Activated CD4-positive, alpha-beta T cell treated with anti-CD3 and anti-CD28 coated beads, Interleukin-2, Interleukin-4, amounts not matched to agents 100 ng/mL and 50 ng/mL, durations not matched to agents 16 hours and 8 hours (primary cell): ENCODE measurements at regions not wholly inside any gene's neighbourhood (a gene's known extent, or its start where the extent isn't known, plus 50 kb on each side); places are given as distances from the start of the nearest gene placed in this dataset.
"Not testable (repeated sequence)": the region's sequence is repeated elsewhere in the genome, so short reads cannot be mapped to it uniquely, and the experiment has no call there.

Source experiments
- DNase-seq: peaks from one replicate; pipeline ENCODE4 v3.0.0-alpha.2; 2020; ENCODE audit warnings: low spot score

DNA sequence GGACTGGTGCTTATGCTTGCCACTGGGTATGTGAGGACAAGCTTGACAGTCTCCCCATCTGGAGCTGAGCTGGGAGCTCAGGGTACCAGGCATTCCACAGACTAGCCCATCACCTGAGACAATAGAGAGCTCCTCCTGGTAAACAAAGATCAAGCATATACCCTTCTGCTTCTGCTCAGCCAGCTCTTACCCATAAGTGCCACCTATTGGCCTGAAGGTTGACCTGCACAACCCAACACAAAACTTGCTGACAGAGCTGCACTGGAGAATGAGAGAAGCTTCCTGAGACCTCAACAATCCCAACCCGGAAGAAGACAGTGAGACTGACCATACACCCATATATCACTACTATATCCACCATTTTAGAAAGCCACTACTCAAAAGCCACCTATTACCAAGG lies 1049.2 kb upstream of the INTU start:
- DNase-seq = no peak

DNA sequence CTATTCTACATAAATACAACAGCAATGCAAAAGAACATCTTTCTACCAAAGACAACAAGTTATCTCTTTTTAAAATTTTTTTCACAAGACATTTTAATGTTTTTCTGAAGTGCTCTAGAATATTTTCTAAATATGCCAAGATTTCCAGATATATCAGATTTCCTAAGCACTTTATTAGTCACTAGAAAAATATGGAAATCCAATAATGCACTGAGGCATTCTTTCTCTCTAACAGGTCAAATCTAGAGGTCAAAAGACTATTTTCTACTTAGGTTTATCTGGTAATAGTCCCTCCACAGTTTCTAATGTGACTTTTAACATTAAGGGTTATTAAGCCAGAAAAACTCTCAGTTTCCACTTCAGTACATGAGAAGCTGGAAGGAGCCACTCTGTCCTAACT lies 1041.2 kb upstream of the INTU start:
- no peak for DNase-seq

DNA sequence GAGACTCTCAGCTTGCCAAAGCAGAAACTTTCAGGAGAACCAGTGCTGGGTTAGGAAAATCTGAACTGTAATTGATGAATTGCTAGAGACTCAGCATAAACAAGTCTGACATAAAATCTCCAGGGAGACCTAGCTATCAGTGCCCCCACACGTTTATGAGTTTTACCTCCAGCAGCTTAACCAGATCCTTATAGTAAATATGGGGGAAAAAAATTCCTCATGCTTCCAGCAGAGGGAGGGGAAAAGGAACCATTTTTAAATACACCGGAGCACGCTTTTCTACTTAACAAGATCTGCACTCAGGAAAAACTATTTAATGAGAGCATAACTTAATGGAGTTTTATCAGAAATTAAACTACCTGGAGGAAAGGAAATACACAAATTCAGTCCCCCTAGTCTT lies 1040.7 kb upstream of the INTU start:
- no peak for DNase-seq

DNA sequence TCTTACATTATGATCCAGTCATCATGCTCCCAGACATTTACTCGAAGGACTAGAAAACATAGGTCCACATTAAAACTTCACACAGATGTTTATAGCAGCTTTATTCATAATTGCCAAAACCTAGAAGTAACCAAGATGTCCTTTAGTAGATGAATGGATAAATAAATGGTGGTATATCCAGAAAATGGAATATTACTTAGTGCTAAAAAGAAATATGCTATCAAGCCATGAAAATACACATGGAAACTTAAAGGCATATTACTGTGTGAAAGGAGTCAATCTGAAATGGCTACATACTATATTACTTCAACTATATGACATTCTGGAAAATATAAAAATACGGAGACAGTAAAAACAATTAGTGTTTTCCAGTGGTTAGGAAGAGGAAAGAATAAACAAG lies 1039.1 kb upstream of the INTU start:
- DNase-seq = no peak

DNA sequence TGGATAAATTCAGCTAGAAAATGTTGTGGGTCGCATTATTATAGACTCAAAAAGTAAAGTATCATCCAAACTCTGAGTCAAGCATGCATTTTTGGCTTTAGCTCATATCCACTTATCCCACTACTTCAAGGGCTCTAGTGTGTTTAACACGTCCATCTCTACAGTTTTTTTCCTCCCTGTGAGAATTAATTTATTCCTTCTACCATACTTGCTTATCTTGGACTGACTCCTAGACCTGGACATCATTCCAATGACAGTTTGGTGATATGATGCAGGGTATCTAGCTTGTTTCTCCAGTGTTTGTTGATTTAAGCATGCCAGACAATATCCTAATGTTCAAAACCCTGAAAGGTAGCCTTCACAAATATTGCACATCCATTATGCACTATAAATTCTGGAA lies 1037.1 kb upstream of the INTU start:
- no peak for DNase-seq

DNA sequence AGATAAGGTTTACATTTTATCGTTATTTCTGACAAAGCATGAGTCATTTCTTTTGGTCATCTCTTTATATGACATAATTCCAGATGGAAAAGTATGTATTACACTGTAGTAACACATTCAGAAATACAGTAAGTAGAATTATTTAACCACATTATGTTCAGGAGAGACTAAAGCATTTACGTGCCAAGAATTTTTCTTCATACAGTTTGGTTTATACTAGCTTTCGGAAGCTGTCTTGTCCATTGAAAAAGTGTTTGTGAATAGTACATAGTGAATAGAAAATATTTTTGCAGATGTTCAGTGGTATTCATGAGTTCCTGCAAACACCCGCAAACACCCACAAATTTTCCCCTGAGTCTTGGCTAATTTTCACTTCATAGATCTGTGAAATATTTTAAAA lies 1033.0 kb upstream of the INTU start:
- no peak for DNase-seq

DNA sequence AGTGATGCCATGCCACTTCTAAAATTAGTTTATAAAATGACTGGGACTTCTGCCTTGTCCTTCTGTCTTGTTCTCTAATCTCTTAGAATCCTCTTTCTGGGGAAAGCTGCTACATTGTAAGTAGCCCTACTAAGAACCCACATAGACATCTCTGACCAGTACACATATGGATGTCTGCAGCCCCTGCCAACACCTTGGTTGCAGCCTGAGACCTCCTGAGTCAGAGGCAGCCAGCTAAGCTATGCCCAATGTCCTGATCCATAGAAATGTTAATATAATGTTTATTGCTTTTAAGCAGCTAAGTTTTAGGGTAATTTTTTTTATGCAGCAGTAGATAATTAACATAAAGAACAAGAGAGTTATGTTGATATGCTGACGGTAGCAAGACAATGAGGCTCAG lies 1029.5 kb upstream of the INTU start:
- DNase-seq = no peak

DNA sequence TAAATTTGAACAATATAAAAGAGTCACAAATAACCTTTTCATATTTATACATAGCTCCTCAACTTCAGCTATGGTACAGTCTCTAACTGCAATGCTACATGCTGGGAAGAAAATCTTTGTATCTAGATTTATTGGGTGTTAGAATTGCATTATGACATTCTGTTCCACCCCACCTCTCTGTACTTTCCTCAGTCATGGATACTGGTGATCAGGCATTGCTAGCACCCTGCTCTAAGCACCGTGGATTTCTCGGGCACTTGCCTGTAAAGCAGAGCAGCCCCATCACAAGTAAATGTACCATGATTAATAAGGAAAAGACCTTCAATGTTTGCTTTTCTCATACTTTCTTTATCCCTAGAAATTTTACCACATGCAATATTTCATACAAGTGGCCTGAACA lies 1028.9 kb upstream of the INTU start:
- DNase-seq = no peak

DNA sequence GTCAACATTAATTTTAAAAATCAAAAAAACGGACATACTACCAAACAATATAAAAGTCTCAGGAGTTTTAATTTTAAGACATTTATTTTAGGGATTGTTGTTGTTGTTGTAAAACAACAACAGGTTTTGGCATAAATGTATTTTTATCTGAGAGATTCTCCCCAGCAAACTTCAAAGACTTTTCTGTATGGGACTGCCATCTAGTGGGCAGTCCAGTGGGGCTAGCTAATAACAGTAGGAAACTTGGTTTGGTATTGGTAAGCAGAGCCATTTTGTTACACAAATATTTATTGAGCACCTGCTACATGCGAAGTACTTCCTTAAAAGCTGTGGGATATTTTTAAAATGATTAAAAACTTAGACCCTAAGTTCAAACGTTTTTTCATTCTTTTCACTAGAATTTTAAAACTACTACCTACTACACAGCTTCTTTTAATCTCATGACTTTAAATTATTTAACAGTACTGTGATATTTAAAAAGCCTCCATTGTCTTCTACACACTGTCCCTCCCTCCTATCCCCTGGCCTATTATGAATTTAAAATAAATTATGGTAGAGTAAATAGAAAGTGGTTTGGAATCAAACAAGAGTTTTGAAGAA lies 1028.4 kb upstream of the INTU start:
- no peak for DNase-seq

DNA sequence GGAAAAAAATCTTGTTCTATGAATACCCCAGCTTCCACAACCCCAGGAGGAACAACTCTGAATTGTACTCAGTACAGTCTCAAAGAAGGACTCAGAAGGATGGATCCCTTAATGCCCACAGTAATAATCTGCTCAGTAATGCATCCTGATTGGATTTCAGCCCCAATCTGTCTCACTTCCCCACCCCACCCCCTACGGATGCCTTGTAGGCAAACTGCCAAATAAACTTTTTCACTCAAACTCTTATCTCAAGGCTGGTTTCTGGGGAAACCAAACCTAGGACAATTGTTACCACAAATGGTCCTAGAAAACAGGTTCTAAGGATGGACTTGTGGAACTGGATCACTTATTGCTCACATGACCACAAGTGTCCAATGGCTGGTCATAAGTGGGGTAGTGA lies 1021.8 kb upstream of the INTU start:
- DNase-seq = no peak

DNA sequence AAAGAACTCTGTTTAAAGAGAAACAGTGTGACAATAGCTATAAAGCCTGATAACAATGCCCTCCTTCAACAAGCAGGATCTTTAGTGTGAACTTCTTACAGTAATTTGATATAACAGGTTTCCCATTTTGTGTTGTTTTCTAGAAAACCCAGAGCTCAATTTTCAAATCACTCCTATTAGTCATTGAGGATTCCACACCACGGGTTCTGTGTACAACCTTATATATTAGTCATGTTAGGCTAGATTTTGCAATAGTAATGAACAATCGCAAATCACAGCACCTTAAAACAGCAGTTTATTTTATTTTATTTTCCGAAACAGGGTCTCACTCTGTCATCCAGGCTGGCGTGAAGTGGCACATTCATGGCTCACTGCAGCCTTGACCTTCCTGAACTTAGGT lies 1020.9 kb upstream of the INTU start:
- DNase-seq = no peak

DNA sequence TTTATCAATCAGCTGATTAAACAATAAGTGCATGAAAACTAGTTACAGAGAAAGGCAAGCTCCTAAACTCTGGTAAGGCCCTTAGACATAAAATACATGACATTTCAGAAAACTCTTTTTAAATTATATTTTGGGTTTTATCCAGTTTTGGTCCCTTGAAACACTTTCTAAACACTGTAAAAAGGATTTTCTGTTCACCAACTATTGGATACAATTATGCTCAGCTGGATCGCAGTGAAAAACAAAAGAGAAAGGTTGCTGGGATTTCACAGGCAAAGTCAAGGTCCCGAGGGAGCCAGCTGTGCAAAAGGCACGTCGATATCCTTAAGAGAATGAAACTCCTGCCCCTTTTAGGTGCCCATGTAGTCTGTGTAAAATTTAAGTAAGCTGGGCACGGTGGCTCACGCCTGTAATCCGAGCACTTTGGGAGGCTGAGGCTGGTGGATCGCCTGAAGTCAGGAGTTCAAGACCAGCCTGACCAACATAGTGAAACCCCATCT lies 1018.4 kb upstream of the INTU start:
- DNase-seq = no peak

DNA sequence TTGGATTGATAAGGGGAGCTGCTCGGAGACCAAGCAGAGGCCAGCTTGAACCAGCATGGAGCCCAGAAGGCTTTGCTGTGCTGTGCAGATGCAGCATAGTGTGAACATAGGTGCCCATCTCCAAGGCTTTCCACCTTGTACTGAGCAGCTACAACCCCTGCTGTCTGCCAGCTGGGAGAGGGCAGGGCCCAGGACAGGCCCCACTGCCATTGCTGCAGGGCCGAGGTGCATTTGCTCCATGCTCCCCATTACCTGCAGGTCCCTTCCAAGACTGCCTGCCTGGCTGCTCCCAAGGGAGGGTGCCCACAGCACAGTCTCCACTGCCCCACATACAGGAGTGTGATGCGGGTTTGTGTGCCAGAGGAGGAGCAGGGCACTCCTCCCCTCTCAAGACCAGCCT lies 1016.0 kb upstream of the INTU start:
- DNase-seq = no peak

DNA sequence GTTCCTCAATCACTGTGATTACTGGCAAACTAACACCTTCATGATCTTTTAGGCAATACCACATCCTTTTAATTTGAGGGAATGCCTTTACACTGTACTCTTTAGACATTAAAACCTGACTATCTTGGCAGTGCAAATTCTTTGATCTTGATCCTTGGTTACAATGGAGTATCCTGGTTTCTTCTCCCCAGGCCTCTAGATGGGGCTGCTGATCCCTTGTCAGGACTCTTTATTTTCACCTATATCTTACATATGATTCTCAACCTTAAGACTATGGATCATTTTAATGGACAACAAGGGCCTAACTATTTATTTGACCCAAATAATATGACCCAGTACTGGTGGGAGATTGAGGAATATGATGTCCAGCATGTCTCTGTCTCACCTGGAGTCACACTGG lies 1005.5 kb upstream of the INTU start:
- DNase-seq = no peak

DNA sequence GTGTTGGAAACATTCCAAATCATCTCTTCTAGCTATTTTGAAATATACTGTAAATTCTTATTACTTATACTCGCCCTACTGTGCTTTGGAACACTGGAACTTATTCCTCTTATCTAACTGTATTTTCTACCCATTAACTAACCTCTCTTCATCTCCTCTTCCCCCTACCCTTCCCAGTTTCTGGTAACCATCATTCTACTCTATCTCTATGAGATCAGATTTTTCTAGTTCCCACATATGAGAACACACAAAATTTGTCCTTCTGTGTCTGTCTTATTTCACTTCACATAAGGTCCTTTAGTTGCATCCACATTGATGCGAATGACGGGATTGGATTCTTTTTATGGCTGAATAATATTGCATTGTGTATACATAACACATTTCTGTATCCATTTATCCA lies 1003.8 kb upstream of the INTU start:
- no peak for DNase-seq

DNA sequence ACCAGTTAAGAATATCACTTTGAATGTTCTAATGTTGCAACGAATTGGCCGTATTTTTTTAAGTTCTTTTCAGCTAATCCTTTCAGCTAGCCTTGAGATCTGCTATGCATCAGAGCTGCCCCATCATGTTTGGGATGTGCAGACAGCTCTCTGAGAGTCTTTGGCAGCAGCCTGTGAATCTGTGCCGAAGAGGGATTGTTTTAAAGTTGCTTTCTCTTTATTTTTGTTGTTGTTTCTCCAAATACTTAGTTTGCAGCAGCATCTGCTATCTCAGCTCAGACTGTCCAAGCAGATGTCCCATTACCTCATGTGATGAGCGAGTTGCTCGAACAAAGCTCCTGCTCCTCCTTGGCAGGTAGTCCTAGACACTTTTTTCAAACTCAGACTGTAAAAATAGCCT lies 1002.5 kb upstream of the INTU start:
- no peak for DNase-seq

DNA sequence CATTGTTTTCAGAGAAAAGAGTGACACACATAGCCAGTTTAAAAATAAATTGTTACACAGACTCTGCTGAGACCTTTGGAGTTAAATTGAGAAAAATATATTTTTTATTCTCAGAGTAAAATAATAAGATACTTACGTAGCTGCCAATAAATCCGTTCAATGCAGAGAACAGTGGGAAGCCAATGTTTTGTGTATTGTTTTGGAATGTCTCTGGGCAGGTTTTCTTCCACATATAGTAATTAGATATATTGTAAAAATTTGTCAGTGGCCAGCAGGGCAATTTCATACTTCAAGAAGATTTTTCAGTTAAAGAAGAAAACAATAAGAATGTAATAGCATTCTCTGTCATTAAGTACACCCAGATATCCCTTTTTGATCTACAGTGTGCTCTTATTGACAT lies 999.5 kb upstream of the INTU start:
- no peak for DNase-seq

DNA sequence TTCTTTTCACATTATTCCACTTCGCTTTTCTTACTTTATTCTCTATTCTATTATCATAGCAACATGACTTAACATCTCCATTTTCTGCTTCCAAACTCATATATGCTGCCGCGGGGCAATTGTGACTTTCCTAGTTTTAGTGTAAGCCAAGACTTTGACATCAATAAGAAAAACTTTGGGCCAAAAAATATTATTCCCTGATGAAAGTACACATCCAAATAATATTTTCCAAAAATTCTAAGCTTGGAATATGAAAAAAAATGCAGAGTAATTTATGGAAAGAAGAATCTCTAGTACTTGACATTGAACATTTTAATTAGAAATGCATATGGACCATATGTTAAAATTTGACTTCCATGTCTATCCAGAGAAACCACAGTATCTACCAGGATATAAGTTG lies 995.1 kb upstream of the INTU start:
- no peak for DNase-seq

DNA sequence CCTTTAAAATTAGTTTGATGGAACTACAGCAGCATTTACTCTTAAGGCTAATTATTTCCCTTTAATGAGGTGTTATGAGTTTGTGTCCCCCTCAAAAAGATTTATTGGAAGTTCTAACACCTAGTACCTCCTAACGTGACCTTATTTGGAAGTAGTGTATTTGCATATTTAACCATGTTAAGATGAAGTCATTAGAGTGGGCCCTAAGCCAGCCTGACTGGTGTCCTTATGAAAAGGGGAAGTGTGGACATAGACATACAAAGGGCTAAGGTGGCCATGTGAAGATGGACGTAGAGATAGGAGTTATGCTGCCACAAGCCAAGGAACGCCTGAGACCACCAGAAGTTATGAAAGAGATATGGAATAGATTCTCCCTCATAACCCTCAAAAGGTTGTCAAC lies 985.4 kb upstream of the INTU start:
- no peak for DNase-seq

DNA sequence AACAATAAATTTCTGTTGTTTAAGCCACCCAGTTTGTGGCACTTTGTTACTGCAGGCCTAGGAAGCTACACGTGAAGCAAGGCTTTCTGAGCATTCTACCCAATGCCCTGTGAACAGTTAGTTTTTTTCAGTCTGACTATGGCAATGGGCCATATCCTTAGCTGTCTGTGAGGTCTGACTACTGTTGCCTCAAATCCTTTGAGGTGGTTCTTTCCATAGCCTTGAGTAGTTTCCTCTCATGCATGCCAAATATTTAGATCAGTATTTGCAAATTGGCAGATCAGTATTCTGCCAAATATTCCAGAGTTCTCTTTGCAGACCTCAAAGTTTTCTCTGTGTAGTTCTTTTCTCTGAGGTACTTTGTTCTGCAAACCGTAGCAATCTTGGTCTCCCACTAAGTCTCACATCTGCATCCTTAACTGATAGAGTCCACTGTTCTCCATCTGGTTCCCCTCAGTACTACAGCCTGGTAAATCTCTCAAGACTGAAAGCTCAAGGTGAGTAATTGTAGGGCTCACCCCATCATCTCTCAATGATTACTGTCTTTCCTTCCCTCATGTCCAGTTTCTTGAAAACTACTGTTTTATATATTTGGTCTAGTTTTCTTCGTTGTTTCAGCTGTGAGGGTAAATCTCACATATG lies 984.9 kb upstream of the INTU start:
- DNase-seq = no peak

DNA sequence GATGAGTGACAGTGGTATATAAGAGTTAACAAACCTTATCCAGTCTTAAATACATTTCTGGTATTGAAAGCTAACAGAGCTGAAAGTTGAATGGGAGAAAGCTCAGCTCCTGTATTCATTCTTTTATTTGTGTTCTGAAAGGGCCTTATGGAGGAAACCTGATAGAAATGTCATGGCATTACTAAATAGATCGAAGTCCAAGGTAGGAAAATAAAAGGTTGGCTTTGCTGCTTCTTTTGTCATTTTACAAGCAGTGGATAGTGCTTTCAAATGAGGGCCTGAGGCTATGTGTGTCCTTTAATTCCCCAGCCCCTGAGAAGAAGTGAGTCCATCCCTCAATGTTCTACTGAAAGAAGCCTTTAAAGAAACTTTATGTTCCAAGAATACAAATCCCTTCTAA lies 974.3 kb upstream of the INTU start:
- DNase-seq = no peak

DNA sequence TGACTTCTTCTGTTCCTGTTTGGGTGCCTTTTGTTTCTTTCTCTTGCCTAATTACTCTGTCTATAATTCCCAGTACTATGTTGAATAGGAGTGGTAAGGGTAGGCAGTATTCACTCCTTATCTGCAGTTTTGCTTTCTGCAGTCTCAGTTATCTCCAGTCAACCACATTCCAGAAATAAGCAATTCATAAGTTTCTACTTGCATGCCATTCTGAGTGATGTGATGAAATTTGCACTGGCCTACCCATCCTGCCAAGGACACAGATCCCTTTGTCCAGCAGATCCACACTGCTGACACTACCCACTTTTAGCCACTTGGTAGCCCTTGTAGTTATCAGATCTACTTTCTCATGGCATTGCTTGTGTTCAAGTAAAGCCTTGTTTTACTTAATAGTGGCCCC lies 971.6 kb upstream of the INTU start:
- DNase-seq = no peak

DNA sequence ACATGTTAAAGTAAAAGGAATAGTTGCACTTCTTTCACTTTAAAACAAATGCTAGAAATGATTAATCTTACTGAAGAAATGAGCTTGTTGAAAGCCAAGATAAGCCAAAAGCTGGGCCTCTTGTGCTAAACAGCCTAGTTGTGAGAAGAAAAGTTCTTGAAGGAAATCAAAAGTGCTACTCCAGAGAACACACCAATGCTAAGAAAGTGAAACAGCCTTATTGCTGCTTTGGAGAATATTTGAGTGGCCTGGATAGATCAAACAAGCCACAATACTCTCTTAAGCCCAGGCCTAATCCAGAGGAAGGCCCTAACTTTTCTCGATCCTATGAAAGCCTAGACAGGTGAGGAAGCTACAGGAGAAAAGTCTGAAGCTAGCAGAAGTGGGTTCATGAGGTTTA lies 967.9 kb upstream of the INTU start:
- DNase-seq = no peak

DNA sequence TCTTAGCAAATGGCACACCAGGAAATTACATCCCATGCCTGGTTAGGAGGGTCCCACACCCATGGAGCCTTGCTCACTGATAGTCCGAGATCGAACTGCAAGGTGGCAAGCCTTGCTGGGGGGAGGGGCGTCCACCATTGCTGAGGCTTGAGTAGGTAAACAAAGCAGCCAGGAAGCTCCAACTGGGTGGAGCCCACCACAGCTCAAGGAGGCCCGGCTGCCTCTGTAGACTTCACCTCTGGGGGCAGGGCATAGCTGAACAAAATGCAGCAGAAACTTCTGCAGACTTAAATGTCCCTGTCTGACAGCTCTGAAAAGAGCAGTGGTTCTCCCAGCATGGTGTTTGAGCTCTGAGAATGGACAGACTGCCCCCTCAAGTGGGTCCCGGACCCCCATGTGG lies 962.7 kb upstream of the INTU start:
- not testable (repeated sequence) for DNase-seq
